HL-60 (cell line): ENCODE measurements at regions not wholly inside any gene's neighbourhood (a gene's known extent, or its start where the extent isn't known, plus 50 kb on each side); places are given as distances from the start of the nearest gene placed in this dataset.

ENCODE experiments used
- DNase-seq, 2 experiments: peaks; one replicate each; pipeline ENCODE4 v3.0.0-alpha.2; 2010 to 2020; ENCODE audit warnings: low read depth in 1 of 2, low spot score in 1 of 2
- H3K27ac ChIP-seq: fragments of 250-450 bp; sonication (Bioruptor Pico); replicated peaks from 2 replicates; pipeline ENCODE4 v1.5.1; 2020; ENCODE audit warnings: mild to moderate bottlenecking, moderate library complexity
- H3K27me3 ChIP-seq: fragments of 250-450 bp; sonication (Bioruptor Pico); 2 replicates; pipeline ENCODE4 v1.5.1; 2021; ENCODE audit warnings: mild to moderate bottlenecking, moderate library complexity; ENCODE audit not compliant: insufficient read depth, poor library complexity, severe bottlenecking
- H3K4me3 ChIP-seq: replicated peaks from 2 replicates; pipeline ENCODE4 v1.5.1; 2011; ENCODE audit warnings: mild to moderate bottlenecking, control low read depth, low read length; ENCODE audit not compliant: insufficient read depth
- CTCF ChIP-seq: IDR thresholded peaks from one replicate; pipeline ENCODE4 v1.5.1; 2011; ENCODE audit warnings: low read length, control low read depth, inconsistent platforms; ENCODE audit not compliant: insufficient read depth
- GABPA ChIP-seq: IDR thresholded peaks from 2 replicates; pipeline ENCODE4 v1.6.1; 2012; ENCODE audit warnings: low read depth
- POLR2AphosphoS5 ChIP-seq: IDR thresholded peaks from 2 replicates; pipeline ENCODE4 v1.6.1; 2012; ENCODE audit warnings: low read depth
- REST ChIP-seq: IDR thresholded peaks from 2 replicates; pipeline ENCODE4 v1.6.1; 2012; ENCODE audit warnings: low read depth; ENCODE audit not compliant: insufficient replicate concordance
- SPI1 ChIP-seq: IDR thresholded peaks from 2 replicates; pipeline ENCODE4 v1.6.1; 2012; ENCODE audit warnings: low read depth, mild to moderate bottlenecking, borderline replicate concordance

- Histone ChIP-seq H3K4me3 (no peak overlapping the region), H3K27me3 (peaks cover 4% of the 10 kb centered on the region), H3K27ac (no peak overlapping the region)
- TF ChIP-seq REST (no peak), GABPA (no peak), POLR2AphosphoS5 (no peak), CTCF (no peak)
- no peak for DNase-seq
Observed at GRCh38 chr11:128323381-128323780, 264.0 kb downstream of the ETS1 start.

- no peak overlapping the region for H3K4me3 ChIP-seq
- no peak for DNase-seq
- H3K27me3 ChIP-seq = no peaks in the 10 kb centered on the region
- TF ChIP-seq SPI1 (no peak), POLR2AphosphoS5 (no peak), CTCF (no peak), GABPA (no peak), REST (no peak)
- H3K27ac ChIP-seq = no peak overlapping the region
Observed at GRCh38 chr11:128318856-128319474, 268.4 kb downstream of the ETS1 start.

GRCh38 chr11:128316541-128317227, 270.7 kb downstream of the ETS1 start:
- H3K4me3 ChIP-seq = no peak overlapping the region
- peak; percentile 32 to 36 for DNase-seq
- TF ChIP-seq POLR2AphosphoS5 = no peak
- no peak for TF ChIP-seq REST
- no peak for TF ChIP-seq CTCF
- TF ChIP-seq GABPA = no peak
- no peak for TF ChIP-seq SPI1

More at GRCh38 chr11:128316541-128317227, 270.7 kb downstream of the ETS1 start:
- no peak overlapping the region for H3K27ac ChIP-seq
- H3K27me3 ChIP-seq = no peaks in the 10 kb centered on the region
